Fibroblast of skin of abdomen (primary cell): ENCODE measurements at regions not wholly inside any gene's neighbourhood (a gene's known extent, or its start where the extent isn't known, plus 50 kb on each side); places are given as distances from the start of the nearest gene placed in this dataset.
A peak's percentile ranks its signal among the peaks of the same experiment; 100 is the strongest.

Experiments
- DNase-seq: peaks from one replicate; pipeline ENCODE4 v3.0.0-alpha.2; 2013

DNA sequence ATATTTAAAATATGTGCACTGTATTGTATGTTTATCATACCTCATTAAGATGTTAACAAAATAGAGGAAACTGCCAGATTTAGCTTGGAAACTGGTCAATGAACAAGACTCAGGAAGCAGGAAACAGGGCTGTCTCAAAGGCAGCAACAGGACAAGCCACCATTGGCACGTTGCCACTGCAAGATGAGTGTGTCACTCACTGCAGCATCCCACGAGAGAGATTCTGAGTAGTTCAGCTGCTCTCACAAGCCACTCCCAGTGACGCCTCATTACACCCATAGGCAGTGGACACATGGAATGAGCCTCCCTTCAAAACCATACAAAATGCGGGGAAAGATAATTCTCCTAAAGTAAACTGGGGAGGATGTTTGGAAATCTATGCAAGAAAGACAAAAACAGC lies 181.9 kb upstream of the DLGAP1 start:
- no peak for DNase-seq

DNA sequence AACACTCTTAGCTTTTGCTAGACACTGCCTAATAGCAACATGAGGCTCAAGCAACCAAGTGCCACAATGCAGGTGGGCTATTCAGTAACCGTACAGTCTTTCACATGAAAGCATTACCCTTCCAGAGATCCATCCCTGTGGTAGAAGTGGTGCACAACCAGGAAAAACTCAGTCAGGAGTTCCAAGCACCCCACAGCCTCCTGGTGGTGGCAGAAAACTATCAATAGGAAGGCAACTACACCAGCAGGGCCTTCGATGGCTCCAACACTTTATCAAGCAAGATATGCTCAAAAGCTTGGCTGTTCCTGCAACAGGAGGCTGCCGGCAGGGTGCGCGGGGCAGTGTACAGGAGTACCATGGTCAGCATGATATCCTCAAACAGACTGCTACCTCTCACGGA lies 176.1 kb upstream of the DLGAP1 start:
- no peak for DNase-seq

DNA sequence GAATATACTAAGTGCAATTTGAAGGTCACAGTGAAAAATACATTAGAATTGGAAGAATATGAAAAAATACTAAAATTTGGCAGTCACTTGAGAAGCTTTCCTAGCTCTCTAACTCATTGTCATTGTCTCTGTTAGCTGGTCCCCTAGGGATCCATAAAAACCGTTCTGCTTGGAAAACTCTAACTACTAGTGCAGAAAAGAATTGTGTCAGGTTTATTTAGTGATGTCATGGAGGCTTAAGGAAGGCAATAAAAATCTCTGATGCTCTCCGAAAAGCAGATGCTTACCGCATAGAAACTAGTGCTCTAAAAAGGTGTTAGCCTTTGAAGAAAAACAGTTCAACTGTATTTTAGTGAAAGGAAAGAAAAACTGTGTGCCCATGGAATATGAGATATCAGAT lies 150.1 kb upstream of the DLGAP1 start:
- no peak for DNase-seq

DNA sequence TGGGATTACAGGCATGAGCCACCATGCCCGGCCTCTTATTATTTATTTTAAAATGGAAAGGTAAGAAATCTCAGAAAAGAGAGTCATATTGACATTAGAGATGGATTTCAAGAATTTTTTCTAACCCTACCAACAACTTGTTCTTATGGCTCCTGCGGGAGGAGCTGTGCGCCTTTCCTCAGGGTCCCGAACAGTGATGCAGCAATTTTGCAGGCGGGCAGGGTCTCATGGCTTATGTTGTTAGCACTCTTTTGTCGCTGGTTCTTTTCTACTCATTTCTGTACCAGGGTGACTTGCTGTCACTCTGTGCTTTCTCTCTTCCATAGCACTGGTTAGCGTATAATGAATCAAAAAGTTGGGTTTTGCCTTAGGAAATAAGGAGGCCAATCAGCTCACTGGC lies 148.8 kb upstream of the DLGAP1 start:
- DNase-seq: no peak

DNA sequence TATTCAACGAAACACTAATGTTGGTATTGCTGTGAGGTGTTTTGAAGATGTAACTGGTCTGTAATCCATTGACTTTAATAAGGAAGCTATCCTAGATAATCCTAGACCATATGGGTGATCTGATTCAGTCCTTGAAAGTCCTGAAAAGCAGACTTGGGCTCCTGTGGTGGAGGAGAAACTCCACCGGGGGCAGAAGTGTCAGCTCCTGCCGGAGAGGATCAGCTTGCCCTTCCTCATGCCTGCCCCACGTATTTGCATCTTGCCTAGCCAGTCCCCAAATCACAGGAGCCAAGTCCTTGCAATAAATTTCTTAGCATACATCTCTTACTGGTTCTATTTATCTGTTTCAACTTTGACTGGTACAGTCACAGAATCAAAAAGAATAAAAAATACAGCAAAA lies 144.2 kb upstream of the DLGAP1 start:
- DNase-seq: no peak

DNA sequence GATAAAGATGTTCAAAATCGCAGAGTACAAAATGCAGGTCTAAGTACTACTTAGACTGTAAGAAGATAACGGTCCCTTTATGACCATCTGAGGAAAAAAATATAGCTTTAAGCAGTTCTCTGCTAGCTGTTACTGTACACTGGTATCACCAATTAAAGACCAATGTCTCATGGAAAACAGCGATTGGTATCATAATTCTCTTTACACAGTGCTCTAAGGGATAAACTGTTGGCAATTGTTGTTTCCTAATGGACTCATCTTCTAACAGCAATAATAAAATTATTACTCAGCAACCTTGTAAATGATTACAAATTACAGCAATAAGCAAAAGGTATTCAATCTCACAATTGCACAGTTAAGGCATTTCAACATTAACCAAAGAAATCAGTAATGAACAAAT lies 142.2 kb upstream of the DLGAP1 start:
- DNase-seq: no peak

DNA sequence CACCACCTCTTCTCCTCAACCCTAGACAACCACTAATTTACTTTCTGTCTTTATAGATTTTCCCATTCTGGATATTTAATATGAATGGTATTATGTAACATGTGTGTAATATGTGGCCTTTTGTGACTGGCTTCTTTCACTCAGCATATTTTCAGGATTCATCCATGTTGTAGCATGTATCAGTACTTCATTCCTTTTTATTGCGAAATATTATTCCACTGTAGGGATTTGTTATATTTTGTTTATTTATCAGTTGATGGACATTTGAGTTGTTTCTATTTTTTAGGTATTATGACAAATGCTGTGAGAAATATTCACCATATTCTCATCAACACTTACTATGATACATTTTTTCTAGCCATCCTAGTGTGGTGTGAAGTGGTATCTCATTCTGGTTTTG lies 138.8 kb upstream of the DLGAP1 start:
- DNase-seq: no peak

DNA sequence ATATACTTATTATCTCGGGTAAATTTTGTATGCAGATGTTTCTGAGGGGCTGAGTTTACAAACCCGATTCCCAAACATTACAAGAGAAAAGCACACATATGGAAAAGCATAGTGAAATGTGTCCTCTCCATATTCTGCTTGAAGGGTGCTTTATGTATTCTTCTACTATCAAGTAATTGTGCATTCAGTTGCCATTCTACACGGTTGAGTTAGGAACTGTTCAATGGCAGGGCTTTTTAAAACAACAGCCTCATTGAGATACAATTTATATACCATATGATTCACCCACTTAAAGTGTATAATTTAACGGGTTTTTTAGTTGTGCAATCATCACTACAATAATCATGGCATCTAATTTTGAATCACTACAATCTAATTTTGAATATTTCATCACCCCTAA lies 138.4 kb upstream of the DLGAP1 start:
- DNase-seq: no peak

DNA sequence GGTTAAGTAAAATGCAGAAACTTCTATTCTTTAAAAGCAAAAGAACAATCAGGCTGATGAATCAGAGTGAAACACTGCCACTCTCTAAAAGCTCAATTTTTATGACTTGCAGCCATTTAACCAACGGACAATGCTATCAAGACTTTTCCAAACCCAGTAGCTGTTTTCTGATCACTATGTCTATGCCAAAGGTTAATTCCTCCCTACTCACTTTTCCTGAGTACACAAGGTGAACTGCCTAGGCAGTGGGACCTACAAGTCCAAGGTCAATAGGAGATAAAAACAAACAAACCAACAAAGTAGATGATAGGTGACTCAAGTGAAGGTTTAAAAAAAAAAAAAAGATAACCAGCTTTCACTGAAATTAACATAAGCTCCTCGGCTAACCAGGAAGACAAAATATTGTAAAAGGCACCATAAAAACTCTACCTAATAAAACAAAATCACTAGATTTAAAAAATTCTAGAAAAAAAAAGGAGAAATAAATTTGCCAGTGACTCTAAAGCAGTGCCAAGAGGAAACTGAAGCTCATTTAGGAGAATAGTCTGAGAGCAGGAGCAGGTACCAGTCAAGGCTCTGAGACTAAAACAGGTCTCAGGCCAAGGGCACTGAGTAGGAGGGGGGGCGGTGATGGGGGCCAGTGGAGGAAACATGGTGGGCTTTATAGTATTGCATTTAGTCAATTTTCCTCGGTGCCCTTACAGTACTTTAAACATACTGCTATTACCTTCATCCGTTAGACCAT lies 134.1 kb upstream of the DLGAP1 start:
- DNase-seq: no peak

DNA sequence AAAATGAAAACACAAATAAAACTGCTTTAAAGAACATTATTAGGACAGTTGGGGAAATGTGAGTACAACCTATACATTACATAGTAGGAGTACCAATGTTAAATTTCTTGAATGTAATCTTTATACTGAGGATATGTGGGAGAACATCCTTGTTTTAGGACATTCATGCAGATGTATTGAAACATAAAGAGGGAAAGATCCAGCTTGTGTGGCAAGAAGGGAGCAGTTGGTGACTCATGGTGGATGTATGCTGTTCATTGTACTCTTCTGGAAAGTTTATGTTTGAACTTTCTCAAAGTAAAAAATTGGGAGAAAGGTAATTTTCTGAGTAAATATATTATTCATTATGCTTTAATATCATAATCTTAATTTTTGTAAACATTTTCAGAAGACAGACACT lies 132.1 kb upstream of the DLGAP1 start:
- no peak for DNase-seq

DNA sequence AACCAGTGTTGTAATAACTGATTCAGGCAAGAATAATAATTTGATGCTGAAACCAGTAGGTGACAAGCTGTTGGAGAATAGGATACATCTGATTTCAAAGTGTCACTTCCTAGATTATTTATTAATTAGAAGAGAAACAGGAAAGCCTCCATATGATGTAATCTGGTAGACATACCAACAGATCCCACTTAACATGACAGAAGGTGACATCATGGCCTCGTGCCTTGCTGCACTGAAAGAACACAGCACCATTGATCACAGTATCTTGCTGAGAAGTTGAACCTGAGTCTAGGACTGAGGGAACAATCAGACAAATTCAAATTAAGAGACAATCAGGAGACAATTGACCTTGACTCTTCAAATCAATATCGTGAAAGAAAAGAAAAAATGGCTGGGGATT lies 131.6 kb upstream of the DLGAP1 start:
- no peak for DNase-seq

DNA sequence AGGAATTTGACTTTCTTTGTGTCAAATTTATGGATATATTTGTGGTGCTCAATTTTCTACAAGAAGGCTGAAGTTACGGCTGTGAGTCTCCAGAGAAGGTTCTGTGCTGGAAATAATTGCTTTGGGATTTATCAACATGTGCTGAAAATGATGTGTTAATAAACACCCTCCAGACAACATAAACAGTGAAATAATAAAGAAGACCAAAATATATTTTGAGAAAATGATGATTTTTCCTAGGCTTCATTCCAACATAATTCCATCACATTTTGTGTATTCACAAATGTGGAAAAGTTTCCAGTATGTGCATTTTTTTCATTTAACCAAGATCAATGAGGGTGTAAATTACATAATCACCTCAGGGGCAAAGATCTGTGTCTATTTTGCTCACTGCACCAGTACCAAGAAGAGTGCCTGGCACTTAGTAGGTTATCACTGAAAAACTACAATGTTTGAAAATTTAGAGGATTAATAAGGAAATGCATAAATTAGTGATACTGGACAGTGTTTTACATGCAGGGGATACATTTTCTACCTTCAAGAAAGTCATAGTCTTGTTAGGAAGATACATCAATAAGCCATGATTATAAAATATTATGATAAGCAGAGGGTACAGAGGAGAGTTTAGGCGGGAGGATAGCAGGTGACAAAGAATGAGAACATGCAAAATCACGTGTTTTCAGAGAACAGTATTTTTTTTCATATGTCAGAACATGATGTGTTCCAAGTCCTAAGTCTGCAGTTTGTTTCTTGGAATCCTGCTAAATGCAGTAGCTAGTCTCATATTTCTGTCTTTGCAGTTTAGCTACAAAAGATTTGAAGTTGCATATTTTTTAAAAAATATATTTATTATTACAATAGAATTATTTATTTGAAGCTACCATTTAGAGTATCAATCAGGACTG lies 127.6 kb upstream of the DLGAP1 start:
- DNase-seq: no peak

DNA sequence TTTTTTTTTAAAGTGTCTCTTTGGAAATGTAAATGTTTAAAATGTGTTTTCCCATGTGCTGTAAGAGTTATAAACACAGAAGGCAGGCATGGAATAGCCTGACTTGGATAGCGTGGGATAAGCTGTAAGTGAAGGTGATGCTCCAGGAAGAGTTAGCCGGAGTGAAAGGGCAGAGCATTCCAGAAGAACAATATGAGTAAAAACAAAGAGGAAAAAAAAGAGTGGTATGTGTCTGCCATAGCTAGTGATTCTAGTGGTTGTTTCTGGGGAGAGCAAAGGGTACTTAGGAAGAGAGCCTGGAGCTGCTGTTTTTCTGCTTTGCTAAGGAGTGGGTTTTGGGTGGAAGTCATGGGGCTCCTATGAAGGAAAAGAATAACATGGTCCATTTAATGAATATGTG lies 126.9 kb upstream of the DLGAP1 start:
- no peak for DNase-seq

DNA sequence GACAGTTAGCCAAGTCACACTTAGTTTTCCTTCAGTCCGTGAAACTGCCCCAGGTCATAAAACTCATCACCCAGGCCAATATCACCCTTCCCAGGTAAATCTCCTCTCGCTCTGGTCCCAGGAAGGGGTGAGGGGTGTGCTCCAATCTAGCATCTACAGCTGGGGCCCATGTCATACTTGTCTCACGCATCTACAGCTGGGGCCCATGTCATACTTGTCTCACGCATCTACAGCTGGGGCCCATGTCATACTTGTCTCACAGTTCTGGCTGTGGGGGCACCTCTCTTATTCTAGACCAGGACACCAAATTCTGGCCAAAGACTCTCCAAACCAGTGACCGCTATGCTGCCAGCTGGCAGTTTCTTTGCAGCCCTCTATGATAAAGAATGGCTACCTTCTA lies 123.3 kb upstream of the DLGAP1 start:
- DNase-seq: no peak

DNA sequence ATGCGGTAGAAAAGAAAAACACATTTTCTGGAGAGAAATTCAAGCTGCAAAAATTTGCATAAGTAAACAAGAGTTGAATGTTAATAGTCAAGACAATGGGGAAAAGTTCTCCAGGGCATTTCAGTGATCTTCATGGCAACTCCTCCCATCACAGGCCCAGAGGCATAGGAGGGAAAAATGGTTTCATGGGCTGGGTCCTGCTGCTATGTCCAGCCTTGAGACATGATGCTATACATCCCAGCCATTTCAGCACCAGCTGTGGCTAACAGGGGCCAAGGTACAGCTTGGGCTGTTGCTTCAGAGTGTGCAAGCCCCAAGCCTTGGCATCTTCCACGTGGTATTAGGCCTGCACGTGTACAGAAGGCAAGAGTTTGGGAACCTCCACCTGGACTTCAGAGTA lies 118.6 kb upstream of the DLGAP1 start:
- DNase-seq: no peak

DNA sequence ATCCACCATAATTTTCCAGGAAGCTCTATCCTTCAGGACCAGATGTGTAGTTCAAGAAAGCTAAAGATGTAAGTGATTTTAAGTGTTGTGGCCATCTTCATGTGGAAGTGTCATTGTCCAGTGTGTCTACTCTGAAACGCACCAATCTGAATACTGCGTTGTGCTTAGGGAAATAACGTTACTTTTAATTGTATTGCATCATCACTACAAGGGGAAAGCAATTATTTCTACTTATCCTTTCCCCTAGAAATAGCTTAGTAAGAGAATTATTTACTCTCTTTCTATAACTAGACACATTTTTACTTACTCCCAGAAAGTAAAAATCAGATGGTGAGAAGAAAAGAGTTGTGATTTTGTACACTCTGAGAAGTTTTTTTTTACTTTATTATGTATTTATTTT lies 102.4 kb upstream of the DLGAP1 start:
- no peak for DNase-seq

DNA sequence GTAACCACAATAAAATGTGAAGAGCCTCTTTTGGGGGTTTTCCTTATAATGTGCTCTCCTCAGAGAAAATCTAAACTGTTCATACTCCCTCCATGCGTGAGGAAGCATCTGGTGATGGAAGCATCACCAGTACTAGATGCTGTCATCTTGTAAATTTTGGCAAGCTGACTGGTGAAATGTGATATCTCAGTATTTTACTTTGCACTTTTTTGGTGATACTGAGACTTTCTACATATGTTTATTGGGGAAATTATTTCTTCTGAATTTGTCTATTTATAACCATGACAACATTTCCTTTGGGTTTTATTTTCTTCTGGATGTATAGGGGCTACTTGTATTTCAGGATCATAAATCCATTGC lies 95.9 kb upstream of the DLGAP1 start:
- no peak for DNase-seq

DNA sequence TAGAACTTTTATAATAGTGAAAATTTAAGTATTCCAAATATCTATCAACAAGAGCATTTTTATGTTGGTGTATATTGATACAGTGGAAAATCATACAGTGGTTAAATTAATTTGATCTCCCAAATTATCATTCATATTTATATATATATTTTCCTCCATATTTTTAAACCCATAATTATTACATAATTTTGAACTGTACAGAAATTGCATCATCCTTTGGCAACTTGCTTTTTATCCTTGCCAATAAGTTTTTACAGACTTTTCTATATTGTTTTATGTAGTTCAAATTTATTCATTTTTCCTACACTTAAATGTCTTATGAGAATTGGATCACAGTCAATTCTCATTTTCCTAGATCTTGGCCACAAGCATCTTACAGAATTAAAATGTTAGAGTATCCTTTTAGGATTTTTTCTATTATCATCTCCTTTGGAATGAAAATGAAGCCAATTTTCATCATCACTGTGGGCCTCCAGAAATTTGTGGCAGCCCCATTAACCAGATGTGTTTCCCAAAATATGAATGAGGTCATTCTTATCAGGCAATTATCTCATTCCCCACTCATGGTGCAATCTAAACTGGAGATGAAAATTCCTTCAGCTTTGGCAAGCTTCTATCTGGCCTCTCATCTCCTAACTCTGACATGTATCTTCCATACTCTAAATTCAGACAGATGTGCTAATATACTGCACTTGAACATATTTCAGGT lies 94.2 kb upstream of the DLGAP1 start:
- DNase-seq: peak; percentile 29

DNA sequence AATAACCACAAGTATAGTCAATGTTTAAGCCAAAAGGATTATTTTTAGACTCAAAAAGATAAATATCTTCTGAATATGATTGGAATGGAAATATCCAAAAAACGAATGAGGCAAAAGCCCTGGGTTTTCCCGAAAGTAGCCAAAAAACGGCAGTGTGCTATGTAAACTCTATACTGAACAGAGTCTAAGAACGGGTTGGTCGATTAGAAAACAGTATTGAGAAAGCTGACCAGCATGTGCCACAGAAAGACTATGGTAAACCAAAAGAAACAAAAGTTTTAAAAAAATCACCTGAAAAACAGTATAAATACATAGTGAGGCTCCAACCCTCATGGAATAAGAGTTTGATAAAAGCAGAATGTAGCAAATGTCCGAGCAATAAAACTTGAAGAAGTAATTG lies 92.0 kb upstream of the DLGAP1 start:
- no peak for DNase-seq

DNA sequence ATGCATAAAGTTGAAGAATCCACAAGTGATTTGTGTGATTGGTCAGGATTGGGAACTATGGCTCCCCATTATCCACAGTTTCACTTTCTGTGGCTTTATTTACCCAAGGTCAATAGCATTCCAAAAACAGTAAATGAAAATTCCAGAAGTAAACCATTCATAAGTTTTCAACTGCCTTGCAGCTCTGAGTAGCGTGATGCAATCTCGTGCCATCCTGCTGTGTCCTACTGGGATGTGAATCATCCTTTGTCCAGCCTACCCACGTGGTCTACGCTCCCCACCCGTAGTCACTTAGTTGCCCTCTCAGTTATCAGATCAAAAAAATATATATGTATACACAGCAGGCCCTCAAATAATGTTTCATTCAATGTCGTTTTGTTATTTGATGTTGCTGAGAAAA lies 89.0 kb upstream of the DLGAP1 start:
- DNase-seq: no peak

DNA sequence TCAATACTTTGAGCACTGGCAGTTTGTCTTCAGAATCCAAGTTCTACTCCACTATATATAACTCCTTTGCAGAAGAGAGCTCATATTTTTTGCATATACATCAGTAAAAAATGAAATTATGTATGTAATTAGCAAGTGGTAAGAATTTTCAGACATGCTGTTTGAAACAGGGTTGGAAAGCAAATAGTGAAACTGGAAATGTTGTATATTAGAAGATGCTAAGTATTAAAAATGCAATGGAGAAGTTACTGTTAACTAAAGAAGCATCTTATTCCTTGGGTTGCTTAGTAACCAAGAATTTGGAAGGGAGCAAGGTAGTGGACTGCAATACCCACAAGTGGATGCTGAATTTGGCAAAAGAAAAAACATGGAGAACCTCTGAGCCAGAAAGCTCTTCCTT lies 88.6 kb upstream of the DLGAP1 start:
- no peak for DNase-seq

DNA sequence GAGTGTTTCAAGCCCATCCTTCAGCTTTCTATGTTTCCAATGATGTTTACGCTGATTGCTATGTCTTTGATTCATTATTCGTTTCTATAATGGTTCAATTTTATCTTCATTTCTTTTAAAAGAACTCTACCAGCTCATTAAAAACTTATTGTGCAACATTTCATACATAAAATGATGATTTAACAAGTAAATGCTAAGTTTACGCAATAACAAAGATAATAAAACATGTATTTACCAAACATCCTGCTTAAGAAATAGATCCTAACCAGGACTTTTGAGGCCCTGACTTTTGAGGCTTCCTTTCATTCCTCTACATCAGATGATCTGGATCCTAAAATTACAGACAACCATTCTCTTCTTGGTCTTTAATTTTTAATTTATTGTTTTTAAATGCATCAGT lies 86.5 kb upstream of the DLGAP1 start:
- DNase-seq: no peak

DNA sequence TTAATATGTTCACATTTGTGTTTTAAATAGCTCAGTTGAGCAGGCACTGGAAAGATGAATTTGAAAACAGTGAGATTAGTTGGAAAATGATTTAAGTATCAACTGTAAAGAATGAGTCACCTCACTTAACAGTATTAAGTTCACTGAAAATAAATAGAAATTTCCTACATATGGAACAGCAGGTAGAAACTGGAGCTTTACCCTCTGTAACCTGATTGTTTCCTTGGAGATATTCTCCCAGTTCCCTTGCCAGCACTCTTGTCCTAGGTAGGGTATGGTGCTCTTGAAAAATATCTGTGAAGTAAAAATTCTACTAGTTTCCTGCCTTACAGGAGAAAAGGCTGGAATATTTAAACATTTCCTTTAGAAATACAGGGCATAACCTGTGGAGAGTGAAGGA lies 81.3 kb upstream of the DLGAP1 start:
- no peak for DNase-seq

DNA sequence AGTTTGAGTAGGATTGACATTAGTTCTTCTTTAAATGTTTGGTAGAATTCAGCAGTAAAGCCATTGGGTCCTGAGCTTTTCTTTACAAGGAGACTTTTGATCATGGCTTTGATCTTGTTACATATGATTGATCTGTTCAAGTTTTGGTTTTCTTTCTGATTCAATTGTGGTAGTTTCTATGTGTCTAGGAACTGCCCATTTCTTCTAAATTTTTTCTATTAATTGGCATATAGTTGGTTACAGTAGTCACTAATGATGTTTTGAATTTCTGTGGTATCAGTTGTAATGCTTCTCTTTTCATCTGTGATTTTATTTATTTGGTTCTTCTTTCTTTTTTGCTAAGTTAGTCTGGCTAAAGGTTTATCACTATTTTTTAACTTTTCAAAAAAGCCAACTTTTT lies 73.3 kb upstream of the DLGAP1 start:
- DNase-seq: no peak
